DOHH2 (cell line): ENCODE measurements at regions not wholly inside any gene's neighbourhood (a gene's known extent, or its start where the extent isn't known, plus 50 kb on each side); places are given as distances from the start of the nearest gene placed in this dataset.

Experiments
- EZH2phosphoT487 ChIP-seq: fragments of 200-600 bp; sonication (generic); IDR thresholded peaks from 2 replicates; pipeline ENCODE4 v1.6.1; 2017; ENCODE audit warnings: borderline replicate concordance, mild to moderate bottlenecking, antibody characterized with exemption, low read length, moderate library complexity, mixed read lengths
- TF ChIP-seq, protein P1 (sequence below): fragments of 200-600 bp; sonication (generic); IDR thresholded peaks from one replicate; pipeline ENCODE4 v1.5.1; 2014; ENCODE audit warnings: antibody characterized with exemption, mild to moderate bottlenecking, low read depth, low read length; ENCODE audit not compliant: poor library complexity, severe bottlenecking

DNA sequence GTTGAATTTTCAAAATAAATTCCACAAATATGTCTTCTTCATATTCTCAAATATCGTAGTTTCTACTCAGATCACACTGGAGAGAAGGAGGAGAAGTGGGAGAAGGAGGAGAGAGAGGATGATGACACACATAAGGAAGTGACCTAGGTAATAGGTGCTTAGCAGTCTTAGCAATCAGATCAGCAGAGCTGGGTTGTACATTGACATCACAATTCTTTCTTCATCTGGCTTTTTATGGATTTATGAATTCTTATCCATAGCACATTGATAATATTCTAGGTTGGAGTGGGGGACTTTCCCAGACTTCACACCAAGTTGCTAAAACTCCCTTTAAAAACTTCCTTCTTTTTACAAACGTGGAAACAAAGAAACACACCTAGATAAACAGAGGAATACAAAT is 86.9 kb downstream of the FGF9 start:
- TF ChIP-seq, protein P1, sequence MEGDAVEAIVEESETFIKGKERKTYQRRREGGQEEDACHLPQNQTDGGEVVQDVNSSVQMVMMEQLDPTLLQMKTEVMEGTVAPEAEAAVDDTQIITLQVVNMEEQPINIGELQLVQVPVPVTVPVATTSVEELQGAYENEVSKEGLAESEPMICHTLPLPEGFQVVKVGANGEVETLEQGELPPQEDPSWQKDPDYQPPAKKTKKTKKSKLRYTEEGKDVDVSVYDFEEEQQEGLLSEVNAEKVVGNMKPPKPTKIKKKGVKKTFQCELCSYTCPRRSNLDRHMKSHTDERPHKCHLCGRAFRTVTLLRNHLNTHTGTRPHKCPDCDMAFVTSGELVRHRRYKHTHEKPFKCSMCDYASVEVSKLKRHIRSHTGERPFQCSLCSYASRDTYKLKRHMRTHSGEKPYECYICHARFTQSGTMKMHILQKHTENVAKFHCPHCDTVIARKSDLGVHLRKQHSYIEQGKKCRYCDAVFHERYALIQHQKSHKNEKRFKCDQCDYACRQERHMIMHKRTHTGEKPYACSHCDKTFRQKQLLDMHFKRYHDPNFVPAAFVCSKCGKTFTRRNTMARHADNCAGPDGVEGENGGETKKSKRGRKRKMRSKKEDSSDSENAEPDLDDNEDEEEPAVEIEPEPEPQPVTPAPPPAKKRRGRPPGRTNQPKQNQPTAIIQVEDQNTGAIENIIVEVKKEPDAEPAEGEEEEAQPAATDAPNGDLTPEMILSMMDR, result no peak
- no peak for TF ChIP-seq EZH2phosphoT487
